Left lung (tissue), 4 donors: ENCODE measurements at regions not wholly inside any gene's neighbourhood (a gene's known extent, or its start where the extent isn't known, plus 50 kb on each side); places are given as distances from the start of the nearest gene placed in this dataset.

Experiments used
- ATAC-seq: fragments of 200-7000 bp; cut with Tn5 transposase; one replicate; pipeline ENCODE4 v1.9.1; 2020; ENCODE audit warnings: moderate library complexity
- DNase-seq, 4 donors: peaks; one replicate each; pipeline ENCODE4 v3.0.0-alpha.2; 2013 to 2020
- H3K27ac ChIP-seq, 2 donors: fragments of 200-600 bp; sonication (generic) in 1 of 2; one replicate each; pipeline versions ENCODE4 v1.5.0 to v1.8.0; 2020 to 2021
- H3K27me3 ChIP-seq, 2 donors: fragments of 200-600 bp; sonication (generic) in 1 of 2; one replicate each; pipeline versions ENCODE4 v1.5.0 to v1.8.0; 2020 to 2021
- H3K36me3 ChIP-seq, 2 donors: fragments of 200-600 bp; sonication (generic) in 1 of 2; one replicate each; pipeline versions ENCODE4 v1.5.0 to v1.8.0; 2020 to 2021
- H3K4me1 ChIP-seq, 2 donors: fragments of 200-600 bp; one replicate each; pipeline ENCODE4 v1.8.0; 2021
- H3K4me3 ChIP-seq, 2 donors: fragments of 200-600 bp; sonication (generic) in 1 of 2; one replicate each; pipeline versions ENCODE4 v1.5.0 to v1.8.0; 2020 to 2021; ENCODE audit warnings: mild to moderate bottlenecking in 1 of 2
- H3K9me3 ChIP-seq, 2 donors: fragments of 200-600 bp; sonication (generic) in 1 of 2; one replicate each; pipeline versions ENCODE4 v1.5.0 to v1.8.0; 2020 to 2021
- CTCF ChIP-seq, 2 donors: fragments of 200-600 bp; sonication (generic) in 1 of 2; IDR thresholded peaks; one replicate each; pipeline versions ENCODE4 v1.5.0 to v1.8.0; 2021; ENCODE audit warnings: antibody characterized with exemption in 2 of 2
- intact Hi-C, 2 donors: fragments of 100-400 bp; cut with DNase I; formaldehyde crosslinking; loops; one replicate each; pipeline versions ENCODE4 v1.11.2 to v1.14.2; 2022
- donor health status: DM: no; HTN: yes; CAD: no.
- donor health status: DM: no; HTN: no; CAD: no.

GRCh38 chr12:115235880-115236279 lies 551.9 kb upstream of the TBX3 start:
- TF ChIP-seq CTCF (IDR thresholded peaks at IDR 0.05): no peak
- no peak for ATAC-seq
- intact Hi-C loops: no loop called here
- H3K4me3 ChIP-seq: no peak overlapping the region
- no peaks in the 10 kb centered on the region for H3K4me1 ChIP-seq
- DNase-seq: no peak
- H3K9me3 ChIP-seq: no peaks in the 10 kb centered on the region
- no peak overlapping the region for H3K27ac ChIP-seq
- H3K36me3 ChIP-seq: no peaks in the 10 kb centered on the region
- peaks cover 0 to 6% of the 10 kb centered on the region in 2 donors for H3K27me3 ChIP-seq

- H3K27me3 ChIP-seq: peaks cover 0 to 6% of the 10 kb centered on the region in 2 donors
- no peak for TF ChIP-seq CTCF (IDR thresholded peaks at IDR 0.05)
These were observed 550.0 kb upstream of the TBX3 start for GRCh38 chr12:115233891-115234543.

GRCh38 chr12:115232455-115233156 lies 548.6 kb upstream of the TBX3 start:
- intact Hi-C loops: no loop called here
- H3K4me3 ChIP-seq: no peak overlapping the region
- no peak overlapping the region for H3K27ac ChIP-seq
- no peak for TF ChIP-seq CTCF (IDR thresholded peaks at IDR 0.05)
- H3K9me3 ChIP-seq: no peaks in the 10 kb centered on the region
- no peaks in the 10 kb centered on the region for H3K36me3 ChIP-seq
- peaks cover 0 to 6% of the 10 kb centered on the region in 2 donors for H3K27me3 ChIP-seq
- no peaks in the 10 kb centered on the region for H3K4me1 ChIP-seq
- ATAC-seq (no peak), DNase-seq (no peak)

More at GRCh38 chr12:115233891-115234543, 550.0 kb upstream of the TBX3 start:
- Histone ChIP-seq H3K36me3 (no peaks in the 10 kb centered on the region), H3K27ac (no peak overlapping the region), H3K4me1 (no peaks in the 10 kb centered on the region), H3K4me3 (no peak overlapping the region), H3K9me3 (no peaks in the 10 kb centered on the region)
- no peak for ATAC-seq
- intact Hi-C loops: no loop called here
- DNase-seq: no peak

- Histone ChIP-seq H3K4me3 (no peak overlapping the region), H3K27me3 (peaks cover 0 to 6% of the 10 kb centered on the region in 2 donors), H3K36me3 (no peaks in the 10 kb centered on the region), H3K4me1 (no peaks in the 10 kb centered on the region), H3K27ac (no peak overlapping the region), H3K9me3 (no peaks in the 10 kb centered on the region)
- TF ChIP-seq CTCF (IDR thresholded peaks at IDR 0.05): no peak
- ATAC-seq (no peak), DNase-seq (peak in 1 of 4 donors; percentile 30)
- intact Hi-C loops: no loop called here
These were observed 546.6 kb upstream of the TBX3 start for GRCh38 chr12:115230606-115231005.

- TF ChIP-seq CTCF (IDR thresholded peaks at IDR 0.05): no peak
- peaks cover 0 to 6% of the 10 kb centered on the region in 2 donors for H3K27me3 ChIP-seq
- H3K4me1 ChIP-seq: no peaks in the 10 kb centered on the region
- H3K36me3 ChIP-seq: no peaks in the 10 kb centered on the region
- ATAC-seq (no peak), DNase-seq (no peak)
- no peak overlapping the region for H3K4me3 ChIP-seq
- no peak overlapping the region for H3K27ac ChIP-seq
- intact Hi-C loops: no loop called here
- H3K9me3 ChIP-seq: no peaks in the 10 kb centered on the region
These were observed 545.5 kb upstream of the TBX3 start for GRCh38 chr12:115229517-115229916.
